Effector memory CD8-positive, alpha-beta T cell (primary cell): ENCODE measurements at regions not wholly inside any gene's neighbourhood (a gene's known extent, or its start where the extent isn't known, plus 50 kb on each side); places are given as distances from the start of the nearest gene placed in this dataset.

Experiments
- ATAC-seq: fragments of 150-1000 bp; cut with Tn5 transposase; replicated peaks from 2 replicates; pipeline ENCODE4 v1.10.0; 2021; ENCODE audit warnings: mild to moderate bottlenecking, moderate library complexity
- DNase-seq, 3 experiments: peaks; one replicate each; pipeline ENCODE4 v3.0.0; 2021
- H3K27ac Mint-ChIP-seq, 2 donors: one replicate each; pipeline ENCODE4 v1.8.0; 2022; ENCODE audit warnings: mild to moderate bottlenecking in 2 of 2, mixed read lengths in 2 of 2, moderate library complexity in 2 of 2
- H3K27me3 Mint-ChIP-seq, 2 donors: one replicate each; pipeline ENCODE4 v1.8.0; 2022; ENCODE audit warnings: mixed read lengths in 2 of 2
- H3K36me3 Mint-ChIP-seq: one replicate; pipeline ENCODE4 v1.8.0; 2022; ENCODE audit warnings: mild to moderate bottlenecking, moderate library complexity, mixed read lengths; ENCODE audit not compliant: insufficient read depth
- H3K4me1 Mint-ChIP-seq, 2 donors: one replicate each; pipeline ENCODE4 v1.8.0; 2022; ENCODE audit warnings: low read depth in 2 of 2, mixed read lengths in 2 of 2
- H3K4me3 Mint-ChIP-seq, 2 donors: one replicate each; pipeline ENCODE4 v1.8.0; 2022; ENCODE audit warnings: mild to moderate bottlenecking in 2 of 2, mixed read lengths in 2 of 2, moderate library complexity in 2 of 2
- H3K9me3 Mint-ChIP-seq, 2 donors: one replicate each; pipeline ENCODE4 v1.8.0; 2022; ENCODE audit warnings: mixed read lengths in 2 of 2

DNA sequence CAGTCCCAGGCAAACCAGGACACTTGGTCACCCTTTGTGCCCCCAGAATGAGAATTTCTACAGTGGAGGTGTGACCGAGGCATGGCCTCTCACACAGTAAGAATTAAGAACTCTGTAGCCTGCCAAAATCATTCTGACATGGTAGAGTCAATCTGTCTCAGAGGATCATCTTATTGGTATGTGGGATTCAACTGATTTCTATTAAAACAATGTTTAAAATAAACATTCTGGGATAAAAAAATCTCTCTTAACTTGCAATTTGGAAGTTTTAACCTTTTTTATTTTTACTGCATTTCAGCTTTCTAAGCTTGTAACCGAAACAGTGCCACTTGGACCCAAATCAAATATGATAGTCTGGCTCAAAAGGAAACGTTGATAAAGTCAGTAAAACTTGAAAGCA lies 165.4 kb upstream of the LDB2 start:
- no peak for DNase-seq
- Mint-ChIP-seq H3K27me3 (peaks cover 0 to 4% of the 10 kb centered on the region in 2 donors), H3K9me3 (peaks cover 0 to 1% of the 10 kb centered on the region in 2 donors), H3K36me3 (no peaks in the 10 kb centered on the region), H3K27ac (no peak overlapping the region), H3K4me1 (no peaks in the 10 kb centered on the region), H3K4me3 (no peak overlapping the region)
- ATAC-seq: no peak

GRCh38 chr4:17060230-17060629 lies 161.8 kb upstream of the LDB2 start:
- Mint-ChIP-seq H3K27ac (no peak overlapping the region), H3K36me3 (no peaks in the 10 kb centered on the region), H3K9me3 (peaks cover under 1 to 1% of the 10 kb centered on the region in 2 donors), H3K4me1 (no peaks in the 10 kb centered on the region), H3K27me3 (peaks cover 0 to 4% of the 10 kb centered on the region in 2 donors), H3K4me3 (no peak overlapping the region)
- DNase-seq (no peak), ATAC-seq (no peak)

DNA sequence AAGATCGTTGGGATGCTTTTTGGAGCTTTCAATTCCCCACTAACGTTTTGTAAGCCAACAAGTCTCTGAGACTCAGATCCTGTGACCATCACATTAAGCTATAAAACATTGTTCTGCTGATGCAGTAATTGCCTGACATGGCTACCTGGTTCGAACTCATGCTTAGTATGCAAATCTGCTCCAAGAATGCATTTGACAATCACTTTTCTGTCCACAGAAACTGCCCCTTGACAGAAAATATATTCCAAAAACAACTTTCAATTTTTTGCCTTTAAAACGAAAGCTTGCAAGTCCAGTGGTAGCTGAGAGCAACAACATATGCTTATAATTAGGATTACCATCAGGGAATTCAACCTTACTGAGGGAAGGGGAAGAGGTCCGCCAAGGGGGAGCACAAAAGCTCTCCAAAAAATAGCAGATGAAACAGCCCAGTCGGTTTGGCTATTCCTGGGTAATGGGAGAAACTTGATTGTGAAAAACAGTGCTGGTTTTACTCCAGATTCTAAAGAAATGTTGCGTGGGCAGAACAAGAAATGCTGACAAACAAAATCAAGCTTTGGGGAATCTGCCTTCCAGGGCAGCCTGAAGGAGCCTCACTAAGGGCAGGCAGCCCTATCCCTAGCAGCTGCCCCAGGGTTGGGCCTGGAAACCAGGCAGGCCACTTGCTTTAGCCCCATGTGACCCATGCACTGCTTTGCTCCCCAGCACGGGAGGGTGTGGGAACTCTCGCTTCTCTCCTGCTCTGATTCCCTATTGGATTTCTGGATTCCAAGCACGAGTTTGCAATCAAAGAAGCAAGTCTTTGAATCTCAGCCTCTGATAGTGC lies 160.7 kb upstream of the LDB2 start:
- ATAC-seq: no peak
- Mint-ChIP-seq H3K4me1 (no peaks in the 10 kb centered on the region), H3K27me3 (peaks cover 0 to 4% of the 10 kb centered on the region in 2 donors), H3K27ac (no peak overlapping the region), H3K4me3 (no peak overlapping the region), H3K9me3 (peaks cover 3 to 9% of the 10 kb centered on the region in 2 donors), H3K36me3 (no peaks in the 10 kb centered on the region)
- DNase-seq: no peak

GRCh38 chr4:17058536-17058915 lies 160.1 kb upstream of the LDB2 start:
- Mint-ChIP-seq H3K4me1 (no peaks in the 10 kb centered on the region), H3K27ac (no peak overlapping the region), H3K4me3 (no peak overlapping the region), H3K36me3 (no peaks in the 10 kb centered on the region), H3K27me3 (peaks cover 0 to 4% of the 10 kb centered on the region in 2 donors), H3K9me3 (peaks cover 3 to 9% of the 10 kb centered on the region in 2 donors)
- ATAC-seq: no peak
- DNase-seq: no peak

DNA sequence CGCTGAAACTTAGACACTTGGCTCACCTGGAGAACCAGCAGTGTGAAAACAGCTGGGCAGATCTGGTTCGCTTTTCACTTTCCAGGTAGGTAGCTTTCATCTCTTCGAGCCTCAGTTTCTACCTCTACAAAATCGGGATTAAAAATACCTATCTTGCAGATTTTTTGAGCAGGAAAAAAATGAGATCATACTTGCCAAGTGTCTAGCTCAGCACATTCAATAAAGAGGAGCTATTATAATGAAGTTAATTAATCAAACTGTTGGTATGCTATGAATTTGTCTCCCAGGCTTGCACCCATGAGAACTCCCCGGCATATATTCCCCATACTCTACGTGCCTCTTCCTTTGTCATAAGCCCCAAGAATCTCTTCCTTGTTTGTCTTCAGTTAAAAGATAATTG lies 158.6 kb upstream of the LDB2 start:
- no peaks in the 10 kb centered on the region for H3K36me3 Mint-ChIP-seq
- peaks cover 2 to 16% of the 10 kb centered on the region in 2 donors for H3K9me3 Mint-ChIP-seq
- no peak overlapping the region for H3K27ac Mint-ChIP-seq
- H3K4me3 Mint-ChIP-seq: no peak overlapping the region
- no peaks in the 10 kb centered on the region for H3K4me1 Mint-ChIP-seq
- H3K27me3 Mint-ChIP-seq: peaks cover 0 to 8% of the 10 kb centered on the region in 2 donors
- DNase-seq (no peak), ATAC-seq (no peak)

DNA sequence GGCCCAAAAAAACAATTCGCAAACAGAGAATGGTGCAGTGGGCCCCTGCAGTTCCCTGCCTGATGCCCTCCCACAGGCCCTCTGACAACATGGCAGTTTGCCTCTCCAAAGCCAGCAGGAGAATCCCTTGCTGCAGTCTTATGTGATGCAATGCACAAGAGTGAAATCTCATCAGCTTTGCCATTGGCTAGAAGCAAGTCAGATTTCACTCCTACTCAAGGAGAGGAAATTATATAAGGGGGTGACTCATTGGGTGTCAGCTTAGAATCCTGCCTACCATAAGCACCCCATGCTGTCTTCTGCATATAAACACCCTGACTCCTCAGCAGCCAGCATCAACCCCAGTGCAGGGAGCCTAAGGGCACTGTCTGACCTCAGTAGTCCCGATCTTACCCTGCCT lies 157.3 kb upstream of the LDB2 start:
- Mint-ChIP-seq H3K27me3 (peaks cover 0 to 8% of the 10 kb centered on the region in 2 donors), H3K27ac (no peak overlapping the region), H3K4me1 (no peaks in the 10 kb centered on the region), H3K4me3 (no peak overlapping the region), H3K36me3 (no peaks in the 10 kb centered on the region), H3K9me3 (peaks cover 2 to 16% of the 10 kb centered on the region in 2 donors)
- DNase-seq (no peak), ATAC-seq (no peak)

DNA sequence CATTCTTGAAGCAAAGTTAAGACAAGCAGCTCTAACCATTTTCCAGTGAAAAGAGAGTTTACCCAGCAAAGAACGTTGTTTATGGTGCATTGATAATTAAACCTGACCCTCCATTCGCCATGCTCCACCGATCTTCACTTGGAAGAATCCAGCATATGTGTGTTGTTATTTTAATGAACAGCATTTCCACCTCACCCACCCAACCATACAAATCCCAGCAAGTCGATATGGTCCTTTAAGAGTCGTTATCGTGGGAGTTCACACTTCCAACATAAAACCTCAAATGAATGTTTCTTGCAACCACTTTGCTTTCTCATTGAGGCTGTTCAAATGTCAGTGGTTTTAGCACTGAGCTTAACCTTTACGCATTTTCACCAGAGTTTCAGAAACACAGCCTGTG lies 147.4 kb upstream of the LDB2 start:
- H3K9me3 Mint-ChIP-seq: peaks cover 2 to 7% of the 10 kb centered on the region in 2 donors
- DNase-seq (no peak), ATAC-seq (no peak)
- H3K27me3 Mint-ChIP-seq: no peaks in the 10 kb centered on the region
- no peak overlapping the region for H3K4me3 Mint-ChIP-seq
- H3K4me1 Mint-ChIP-seq: no peaks in the 10 kb centered on the region
- no peak overlapping the region for H3K27ac Mint-ChIP-seq
- H3K36me3 Mint-ChIP-seq: peaks cover 5% of the 10 kb centered on the region

- H3K27me3 Mint-ChIP-seq: no peaks in the 10 kb centered on the region
- ATAC-seq (no peak), DNase-seq (no peak)
Measured at GRCh38 chr4:17038510-17039176, 140.2 kb upstream of the LDB2 start.

DNA sequence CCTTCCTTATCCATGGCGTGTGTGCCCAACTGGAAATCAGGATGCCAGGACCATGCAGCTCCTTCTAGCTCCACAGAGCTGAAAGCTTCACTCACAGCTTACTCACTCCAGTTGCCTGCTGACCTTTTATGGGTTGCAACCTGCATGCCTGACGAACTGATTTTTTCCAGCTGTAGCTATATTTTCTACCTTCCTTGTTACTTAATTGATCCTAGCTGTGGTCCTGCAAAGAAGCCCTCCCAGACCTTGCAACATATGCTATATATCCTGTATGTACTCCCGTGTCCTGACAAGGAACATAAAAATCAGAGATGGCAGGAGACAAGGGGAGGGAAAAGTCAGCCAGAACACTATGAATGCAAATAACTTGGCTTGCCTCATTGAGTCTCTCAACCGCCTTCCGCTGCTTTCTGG lies 135.3 kb upstream of the LDB2 start:
- Mint-ChIP-seq H3K4me1 (no peaks in the 10 kb centered on the region), H3K9me3 (no peaks in the 10 kb centered on the region), H3K27ac (no peak overlapping the region), H3K36me3 (no peaks in the 10 kb centered on the region), H3K27me3 (peaks cover 0 to 6% of the 10 kb centered on the region in 2 donors), H3K4me3 (no peak overlapping the region)
- DNase-seq (no peak), ATAC-seq (no peak)

More at GRCh38 chr4:17038510-17039176, 140.2 kb upstream of the LDB2 start:
- Mint-ChIP-seq H3K4me3 (no peak overlapping the region), H3K9me3 (peaks cover 0 to 7% of the 10 kb centered on the region in 2 donors), H3K27ac (no peak overlapping the region), H3K36me3 (peaks cover 3% of the 10 kb centered on the region), H3K4me1 (no peaks in the 10 kb centered on the region)

- Mint-ChIP-seq H3K36me3 (no peaks in the 10 kb centered on the region), H3K9me3 (no peaks in the 10 kb centered on the region), H3K4me3 (no peak overlapping the region), H3K27me3 (peaks cover 0 to 6% of the 10 kb centered on the region in 2 donors), H3K4me1 (no peaks in the 10 kb centered on the region), H3K27ac (no peak overlapping the region)
- ATAC-seq: no peak
- DNase-seq: no peak
Measured at GRCh38 chr4:17033025-17033767, 134.8 kb upstream of the LDB2 start.

- Mint-ChIP-seq H3K4me3 (no peak overlapping the region), H3K9me3 (no peaks in the 10 kb centered on the region), H3K27ac (no peak overlapping the region), H3K4me1 (no peaks in the 10 kb centered on the region), H3K27me3 (peaks cover 0 to 15% of the 10 kb centered on the region in 2 donors), H3K36me3 (no peaks in the 10 kb centered on the region)
- no peak for DNase-seq
- ATAC-seq: no peak
Measured at GRCh38 chr4:17030543-17030942, 132.1 kb upstream of the LDB2 start.

- Mint-ChIP-seq H3K27ac (no peak overlapping the region), H3K4me3 (no peak overlapping the region), H3K9me3 (no peaks in the 10 kb centered on the region), H3K36me3 (no peaks in the 10 kb centered on the region), H3K4me1 (no peaks in the 10 kb centered on the region), H3K27me3 (peaks cover 0 to 15% of the 10 kb centered on the region in 2 donors)
- DNase-seq (no peak), ATAC-seq (no peak)
Measured at GRCh38 chr4:17029964-17030363, 131.5 kb upstream of the LDB2 start.

DNA sequence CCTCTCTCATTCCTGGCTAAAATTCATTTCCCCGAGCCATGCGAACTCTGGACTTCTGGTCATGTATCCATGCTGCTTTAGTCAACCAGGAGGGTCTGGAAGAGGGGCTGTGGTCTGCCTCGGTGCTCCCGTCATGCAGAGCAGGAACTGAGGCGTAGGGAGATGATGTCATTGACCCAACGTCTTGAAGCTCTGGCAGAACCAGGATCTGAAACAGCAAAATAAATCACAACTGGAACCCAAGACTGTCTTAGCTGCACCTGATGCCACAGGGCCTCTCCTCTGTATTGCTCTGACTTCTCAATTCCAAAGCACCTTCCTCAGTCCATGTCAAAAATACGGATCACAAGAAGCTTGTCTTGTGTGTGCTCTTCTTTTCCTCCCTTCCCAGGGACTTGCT lies 131.0 kb upstream of the LDB2 start:
- ATAC-seq: no peak
- Mint-ChIP-seq H3K9me3 (no peaks in the 10 kb centered on the region), H3K27ac (no peak overlapping the region), H3K36me3 (no peaks in the 10 kb centered on the region), H3K4me1 (no peaks in the 10 kb centered on the region), H3K27me3 (peaks cover 0 to 15% of the 10 kb centered on the region in 2 donors), H3K4me3 (no peak overlapping the region)
- DNase-seq: no peak
